ENCODE measurements at regions not wholly inside any gene's neighbourhood (a gene's known extent, or its start where the extent isn't known, plus 50 kb on each side); places are given as distances from the start of the nearest gene placed in this dataset.

DNA sequence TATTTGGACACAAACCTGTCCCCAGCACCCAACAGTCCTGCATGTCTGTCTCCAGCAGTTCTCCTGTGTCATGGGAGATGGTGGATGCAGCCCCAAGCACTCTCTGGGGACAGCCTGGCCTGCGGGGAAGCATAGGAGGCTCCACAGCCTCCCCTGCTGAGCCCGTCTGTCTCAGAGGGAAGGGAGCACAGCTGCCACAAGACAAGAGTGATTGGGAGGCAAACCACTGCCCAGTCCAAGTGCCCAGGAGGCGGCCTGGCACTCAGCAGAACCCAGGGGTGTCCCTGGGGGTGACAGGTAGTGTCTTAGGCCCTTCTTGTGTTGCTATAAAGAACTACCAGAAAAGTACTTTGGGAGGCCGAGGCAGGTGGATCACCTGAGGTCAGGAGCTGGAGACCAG is 211.2 kb upstream of the MYT1L start:
- TF ChIP-seq CTCF (conservative IDR thresholded peaks at IDR 0.05; ENCODE audit: low read length), result no peak
- TF ChIP-seq EZH2phosphoT487 (IDR thresholded peaks at IDR 0.05; ENCODE audit: borderline replicate concordance, low read depth, low read length), result no peak
- Histone ChIP-seq H3K27ac (ENCODE audit: low read depth, low read length, poor library complexity, severe bottlenecking) (no peak overlapping the region), H3K9me2 (ENCODE audit: insufficient read depth, low read length) (no peaks in the 10 kb centered on the region), H3K36me3 (ENCODE audit: insufficient read depth, low read length) (no peaks in the 10 kb centered on the region), H2AFZ (ENCODE audit: low read length) (no peak overlapping the region), H3K4me1 (ENCODE audit: insufficient read depth, low read length, poor library complexity, severe bottlenecking) (no peaks in the 10 kb centered on the region), H3K4me2 (ENCODE audit: low read length) (no peak overlapping the region), H3K79me2 (ENCODE audit: insufficient read depth, low read depth, low read length) (no peaks in the 10 kb centered on the region), H3K9me3 (ENCODE audit: low read length) (no peaks in the 10 kb centered on the region), H4K20me1 (ENCODE audit: insufficient read depth, low read length) (no peaks in the 10 kb centered on the region), H3K4me3 (ENCODE audit: low read depth, low read length, poor library complexity, severe bottlenecking) (no peak overlapping the region)
- intact Hi-C loops (cut with micrococcal nuclease; ENCODE audit: unreplicated experiment), result no loop called here
- POLR2A ChIA-PET, result interaction anchor here (0.7 to 0.8 kb wide), 2 partner anchors 24 to 234 kb away, joined by 3 to 4 read pairs; no protein-coding TSS in a partner anchor
- CTCF ChIA-PET (ENCODE audit: unreplicated experiment), result no interaction called here
- DNase-seq (ENCODE audit: low spot score), result no peak
- no TSS peak for BruUV-seq (replicated peaks)

DNA sequence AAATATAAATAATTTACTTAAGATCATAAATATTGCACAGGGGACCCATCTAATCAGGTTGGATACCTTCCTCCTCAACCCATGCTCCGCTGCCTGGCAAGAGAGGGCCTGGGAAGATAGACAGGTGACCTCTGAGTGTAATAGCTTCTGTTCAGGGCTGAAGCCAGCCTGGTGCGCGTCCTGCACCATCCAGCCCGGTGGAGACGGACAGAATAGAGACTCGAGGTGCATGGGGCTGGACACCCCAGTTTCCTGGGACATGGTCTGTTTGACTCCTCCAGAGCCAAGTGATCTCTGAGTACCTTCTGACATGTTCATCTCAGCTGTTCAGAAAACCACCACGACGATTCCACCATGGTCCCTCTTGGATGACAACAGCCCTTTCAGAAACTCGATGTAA is 209.3 kb upstream of the MYT1L start:
- Histone ChIP-seq H3K4me2 (ENCODE audit: low read length) (no peak overlapping the region), H3K4me3 (ENCODE audit: low read depth, low read length, poor library complexity, severe bottlenecking) (no peak overlapping the region), H3K9me3 (ENCODE audit: low read length) (no peaks in the 10 kb centered on the region), H3K9me2 (ENCODE audit: insufficient read depth, low read length) (no peaks in the 10 kb centered on the region), H3K4me1 (ENCODE audit: insufficient read depth, low read length, poor library complexity, severe bottlenecking) (no peaks in the 10 kb centered on the region), H3K36me3 (ENCODE audit: insufficient read depth, low read length) (no peaks in the 10 kb centered on the region), H2AFZ (ENCODE audit: low read length) (no peak overlapping the region), H4K20me1 (ENCODE audit: insufficient read depth, low read length) (no peaks in the 10 kb centered on the region), H3K27ac (ENCODE audit: low read depth, low read length, poor library complexity, severe bottlenecking) (no peak overlapping the region), H3K79me2 (ENCODE audit: insufficient read depth, low read depth, low read length) (no peaks in the 10 kb centered on the region)
- intact Hi-C loops (cut with micrococcal nuclease; ENCODE audit: unreplicated experiment), result no loop called here
- POLR2A ChIA-PET, result interaction anchor here (1.4 kb wide), 1 partner anchor 13 kb away, joined by 5 read pairs; no protein-coding TSS in a partner anchor
- TF ChIP-seq CTCF (conservative IDR thresholded peaks at IDR 0.05; ENCODE audit: low read length), result no peak
- TF ChIP-seq EZH2phosphoT487 (IDR thresholded peaks at IDR 0.05; ENCODE audit: borderline replicate concordance, low read depth, low read length), result no peak
- no peak for DNase-seq (ENCODE audit: low spot score)
- CTCF ChIA-PET (ENCODE audit: unreplicated experiment), result no interaction called here
- no TSS peak for BruUV-seq (replicated peaks)

DNA sequence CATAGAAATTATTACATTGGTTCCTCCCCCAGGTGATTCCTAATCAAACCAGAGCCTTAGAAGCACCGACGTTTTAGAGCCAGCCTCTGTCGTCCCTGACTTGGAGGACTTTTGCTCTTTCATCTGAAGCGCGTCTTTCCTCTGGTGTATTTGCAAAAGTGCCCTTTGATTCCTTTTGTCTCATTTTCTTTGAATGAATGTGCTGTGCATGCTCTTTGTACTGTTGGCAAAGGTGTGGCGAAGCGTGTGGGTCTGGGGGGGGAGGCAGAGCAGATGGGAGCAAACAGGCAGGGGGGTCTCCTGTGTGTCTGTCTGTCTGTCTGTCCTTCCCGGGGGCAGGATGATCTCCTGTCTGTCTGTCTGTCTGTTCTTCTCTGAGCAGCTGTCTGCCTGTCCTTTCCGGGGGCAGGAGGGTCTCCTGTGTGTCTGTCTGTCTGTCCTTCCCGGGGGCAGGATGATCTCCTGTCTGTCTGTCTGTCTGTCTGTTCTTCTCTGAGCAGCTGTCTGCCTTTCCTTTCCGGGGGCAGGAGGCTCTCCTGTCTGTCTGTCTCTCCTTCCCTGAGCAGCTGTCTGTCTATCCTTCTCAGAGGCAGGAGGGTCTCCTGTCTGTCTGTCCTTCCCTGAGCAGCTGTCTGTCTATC is 205.5 kb upstream of the MYT1L start:
- intact Hi-C loops (cut with micrococcal nuclease; ENCODE audit: unreplicated experiment), result no loop called here
- no peak overlapping the region for H3K4me3 ChIP-seq (ENCODE audit: low read depth, low read length, poor library complexity, severe bottlenecking)
- no peaks in the 10 kb centered on the region for H3K9me2 ChIP-seq (ENCODE audit: insufficient read depth, low read length)
- H3K27ac ChIP-seq (ENCODE audit: low read depth, low read length, poor library complexity, severe bottlenecking), result no peak overlapping the region
- no peak for DNase-seq (ENCODE audit: low spot score)
- no peaks in the 10 kb centered on the region for H3K4me1 ChIP-seq (ENCODE audit: insufficient read depth, low read length, poor library complexity, severe bottlenecking)
- no peak overlapping the region for H3K4me2 ChIP-seq (ENCODE audit: low read length)
- TF ChIP-seq EZH2phosphoT487 (IDR thresholded peaks at IDR 0.05; ENCODE audit: borderline replicate concordance, low read depth, low read length), result no peak
- TF ChIP-seq CTCF (conservative IDR thresholded peaks at IDR 0.05; ENCODE audit: low read length), result no peak
- no TSS peak for BruUV-seq (replicated peaks)
- H3K9me3 ChIP-seq (ENCODE audit: low read length), result no peaks in the 10 kb centered on the region
- no peaks in the 10 kb centered on the region for H3K79me2 ChIP-seq (ENCODE audit: insufficient read depth, low read depth, low read length)
- H4K20me1 ChIP-seq (ENCODE audit: insufficient read depth, low read length), result no peaks in the 10 kb centered on the region
- ChIA-PET CTCF (ENCODE audit: unreplicated experiment) (no interaction called here), POLR2A (interaction anchor here (1.1 kb wide), 1 partner anchor 8 kb away, joined by 4 read pairs; no protein-coding TSS in a partner anchor)
- no peaks in the 10 kb centered on the region for H3K36me3 ChIP-seq (ENCODE audit: insufficient read depth, low read length)
- no peak overlapping the region for H2AFZ ChIP-seq (ENCODE audit: low read length)
